CD14-positive monocyte (primary cell): ENCODE measurements at regions not wholly inside any gene's neighbourhood (a gene's known extent, or its start where the extent isn't known, plus 50 kb on each side); places are given as distances from the start of the nearest gene placed in this dataset.

Experiments
- DNase-seq, 3 donors: peaks; one replicate each; pipeline ENCODE4 v3.0.0-alpha.2; 2011 to 2022
- H2AFZ ChIP-seq: 2 replicates; pipeline ENCODE4 v1.6.0; 2012; ENCODE audit warnings: mild to moderate bottlenecking, low read depth, low read length, inconsistent platforms; ENCODE audit not compliant: insufficient read depth, poor library complexity, severe bottlenecking
- H3K27ac ChIP-seq, 2 donors: 1 replicate in 1 of 2; 2 replicates in 1 of 2; pipeline ENCODE4 v1.5.1; 2012 to 2013; ENCODE audit warnings: low read length in 2 of 2, control low read depth in 1 of 2, inconsistent platforms in 1 of 2, low read depth in 1 of 2, mild to moderate bottlenecking in 1 of 2
- H3K27me3 ChIP-seq, 2 donors: one replicate each; pipeline versions ENCODE4 v1.6.0 to v1.6.1; 2011 to 2013; ENCODE audit warnings: low read length in 2 of 2; ENCODE audit not compliant: control insufficient read depth in 2 of 2, insufficient read depth in 2 of 2
- H3K36me3 ChIP-seq, 2 donors: replicated peaks in 1 of 2; 1 replicate in 1 of 2; 2 replicates in 1 of 2; pipeline versions ENCODE4 v1.5.1 to v1.6.1; 2012 to 2013; ENCODE audit warnings: low read length in 2 of 2, control low read depth in 1 of 2, inconsistent platforms in 1 of 2, mild to moderate bottlenecking in 1 of 2; ENCODE audit not compliant: insufficient read depth in 2 of 2, control insufficient read depth in 1 of 2
- H3K4me1 ChIP-seq, 2 donors: 1 replicate in 1 of 2; 2 replicates in 1 of 2; pipeline versions ENCODE4 v1.5.1 to v1.6.1; 2012 to 2013; ENCODE audit warnings: low read length in 2 of 2, control low read depth in 1 of 2, inconsistent platforms in 1 of 2, mild to moderate bottlenecking in 1 of 2, moderate library complexity in 1 of 2; ENCODE audit not compliant: insufficient read depth in 2 of 2, control insufficient read depth in 1 of 2
- H3K4me2 ChIP-seq: replicated peaks from 2 replicates; pipeline ENCODE3; 2012; ENCODE audit warnings: low read length, moderate library complexity, mild to moderate bottlenecking; ENCODE audit not compliant: poor library complexity, severe bottlenecking; ENCODE audit errors: extremely low read depth
- H3K4me3 ChIP-seq, 3 experiments: fragments of 200-600 bp in 1 of 3; sonication (generic) in 1 of 3; replicated peaks in 1 of 3; 1 replicate in 2 of 3; 2 replicates in 1 of 3; pipeline ENCODE4 v1.5.1; 2011 to 2013; ENCODE audit warnings: low read length in 3 of 3, mild to moderate bottlenecking in 3 of 3, control low read depth in 2 of 3, low read depth in 2 of 3, inconsistent platforms in 1 of 3, moderate library complexity in 1 of 3
- H3K79me2 ChIP-seq: 2 replicates; pipeline ENCODE4 v1.6.0; 2012; ENCODE audit warnings: mild to moderate bottlenecking, control low read depth, inconsistent platforms, low read length, moderate library complexity; ENCODE audit not compliant: insufficient read depth
- H3K9ac ChIP-seq: 2 replicates; pipeline ENCODE4 v1.6.0; 2017; ENCODE audit warnings: low read length, mild to moderate bottlenecking; ENCODE audit not compliant: insufficient read depth, poor library complexity, severe bottlenecking
- H3K9me3 ChIP-seq, 2 donors: replicated peaks in 1 of 2; 1 replicate in 1 of 2; 2 replicates in 1 of 2; pipeline versions ENCODE4 v1.5.1 to v1.6.1; 2012 to 2013; ENCODE audit warnings: low read length in 2 of 2, control low read depth in 1 of 2; ENCODE audit not compliant: control insufficient read depth in 1 of 2, insufficient read depth in 1 of 2
- H4K20me1 ChIP-seq: 2 replicates; pipeline ENCODE4 v1.6.0; 2012; ENCODE audit warnings: mild to moderate bottlenecking, low read length, control low read depth, moderate library complexity; ENCODE audit not compliant: insufficient read depth
- H3K27ac Mint-ChIP-seq, 7 donors: one replicate each; pipeline ENCODE4 v1.8.0; 2020; ENCODE audit warnings: mild to moderate bottlenecking in 7 of 7, mixed read lengths in 7 of 7, moderate library complexity in 6 of 7, inconsistent platforms in 2 of 7
- H3K27me3 Mint-ChIP-seq, 3 donors: one replicate each; pipeline ENCODE4 v1.8.0; 2021 to 2022; ENCODE audit warnings: low read depth in 3 of 3, mild to moderate bottlenecking in 3 of 3, mixed read lengths in 3 of 3, moderate library complexity in 3 of 3, inconsistent platforms in 1 of 3
- H3K36me3 Mint-ChIP-seq, 2 donors: one replicate each; pipeline ENCODE4 v1.8.0; 2020; ENCODE audit warnings: mixed read lengths in 2 of 2, inconsistent platforms in 1 of 2, mild to moderate bottlenecking in 1 of 2
- H3K4me1 Mint-ChIP-seq: one replicate; pipeline ENCODE4 v1.8.0; 2020; ENCODE audit warnings: mild to moderate bottlenecking, mixed read lengths
- H3K4me3 Mint-ChIP-seq, 2 donors: one replicate each; pipeline ENCODE4 v1.8.0; 2020; ENCODE audit warnings: mild to moderate bottlenecking in 2 of 2, mixed read lengths in 2 of 2, moderate library complexity in 1 of 2
- H3K9me3 Mint-ChIP-seq, 7 donors: one replicate each; pipeline ENCODE4 v1.8.0; 2020 to 2022; ENCODE audit warnings: mixed read lengths in 7 of 7, mild to moderate bottlenecking in 6 of 7, moderate library complexity in 6 of 7, inconsistent platforms in 2 of 7
- WGBS: methylation state at CpG from one replicate; pipeline ENCODE4 v1.1.5; 2013; ENCODE audit warnings: missing lambda C conversion rate; ENCODE audit not compliant: insufficient coverage; 5-methylcytosine and 5-hydroxymethylcytosine counted together
- intact Hi-C, 2 donors: fragments of 100-400 bp; cut with micrococcal nuclease; formaldehyde crosslinking; loops; one replicate each; pipeline versions ENCODE4 v1.15.0 to v1.15.1; 2023
- TF ChIP-seq, protein P1 (sequence below): fragments of 200-600 bp; IDR thresholded peaks from one replicate; pipeline ENCODE4 v1.8.0; 2022; ENCODE audit warnings: antibody characterized with exemption, mild to moderate bottlenecking

DNA sequence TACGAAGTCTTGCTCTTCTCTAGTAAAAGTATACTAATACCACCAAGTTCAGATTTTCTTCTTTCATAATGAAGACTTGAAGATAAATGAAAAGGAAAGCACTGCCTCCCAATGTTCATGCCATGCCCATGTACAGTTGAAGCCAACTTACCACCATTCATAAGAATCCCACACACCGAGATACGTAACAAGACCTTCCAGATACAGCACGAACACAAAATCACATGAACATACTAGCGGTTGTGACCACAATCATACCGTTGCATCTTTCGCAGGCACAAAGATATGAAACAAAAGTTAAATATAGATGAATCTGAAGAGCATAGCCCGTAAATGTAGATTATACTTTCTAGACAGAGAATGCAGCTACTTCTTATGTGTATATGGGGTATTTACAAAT lies 412.5 kb downstream of the CBLN4 start:
- no peaks in the 10 kb centered on the region for H3K36me3 Mint-ChIP-seq
- Histone ChIP-seq H3K9me3 (no peaks in the 10 kb centered on the region), H3K36me3 (no peaks in the 10 kb centered on the region), H2AFZ (no peak overlapping the region), H3K4me2 (no peak overlapping the region), H4K20me1 (no peaks in the 10 kb centered on the region), H3K27me3 (no peaks in the 10 kb centered on the region), H3K4me1 (no peaks in the 10 kb centered on the region), H3K4me3 (no peak overlapping the region), H3K79me2 (no peaks in the 10 kb centered on the region), H3K27ac (no peak overlapping the region), H3K9ac (no peak overlapping the region)
- TF ChIP-seq, protein P1, sequence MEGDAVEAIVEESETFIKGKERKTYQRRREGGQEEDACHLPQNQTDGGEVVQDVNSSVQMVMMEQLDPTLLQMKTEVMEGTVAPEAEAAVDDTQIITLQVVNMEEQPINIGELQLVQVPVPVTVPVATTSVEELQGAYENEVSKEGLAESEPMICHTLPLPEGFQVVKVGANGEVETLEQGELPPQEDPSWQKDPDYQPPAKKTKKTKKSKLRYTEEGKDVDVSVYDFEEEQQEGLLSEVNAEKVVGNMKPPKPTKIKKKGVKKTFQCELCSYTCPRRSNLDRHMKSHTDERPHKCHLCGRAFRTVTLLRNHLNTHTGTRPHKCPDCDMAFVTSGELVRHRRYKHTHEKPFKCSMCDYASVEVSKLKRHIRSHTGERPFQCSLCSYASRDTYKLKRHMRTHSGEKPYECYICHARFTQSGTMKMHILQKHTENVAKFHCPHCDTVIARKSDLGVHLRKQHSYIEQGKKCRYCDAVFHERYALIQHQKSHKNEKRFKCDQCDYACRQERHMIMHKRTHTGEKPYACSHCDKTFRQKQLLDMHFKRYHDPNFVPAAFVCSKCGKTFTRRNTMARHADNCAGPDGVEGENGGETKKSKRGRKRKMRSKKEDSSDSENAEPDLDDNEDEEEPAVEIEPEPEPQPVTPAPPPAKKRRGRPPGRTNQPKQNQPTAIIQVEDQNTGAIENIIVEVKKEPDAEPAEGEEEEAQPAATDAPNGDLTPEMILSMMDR = no peak
- WGBS = 100% methylated on average over 2 of the region's 8 CpGs
- no peak overlapping the region for H3K27ac Mint-ChIP-seq
- DNase-seq = no peak
- peaks cover 0 to 3% (median 0%) of the 10 kb centered on the region in 7 donors for H3K9me3 Mint-ChIP-seq
- peaks cover 0 to 1% (median 0%) of the 10 kb centered on the region in 3 donors for H3K27me3 Mint-ChIP-seq
- no peak overlapping the region for H3K4me3 Mint-ChIP-seq
- intact Hi-C loops = no loop called here
- no peaks in the 10 kb centered on the region for H3K4me1 Mint-ChIP-seq

DNA sequence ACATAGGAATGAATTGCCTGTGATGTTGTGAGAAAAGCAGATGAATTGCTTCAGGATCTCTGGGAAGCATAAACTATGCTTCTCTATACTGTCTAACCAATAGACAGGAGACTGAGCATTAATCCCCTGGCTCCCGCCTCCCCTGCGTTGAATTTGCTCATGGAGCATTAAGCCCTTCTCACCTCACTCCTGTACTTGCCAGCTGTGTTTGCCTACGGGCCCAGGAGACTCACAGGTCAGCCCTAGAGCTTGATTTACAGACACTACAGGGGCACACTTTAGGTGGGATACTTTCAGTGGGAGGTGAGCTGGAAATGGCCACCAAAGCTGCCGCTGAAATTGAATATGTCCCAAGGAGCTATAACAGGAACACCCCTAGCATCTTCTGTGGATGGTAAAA lies 418.7 kb downstream of the CBLN4 start:
- H3K4me1 Mint-ChIP-seq = no peaks in the 10 kb centered on the region
- intact Hi-C loops = no loop called here
- peaks cover 0 to 2% of the 10 kb centered on the region in 2 donors for H3K9me3 ChIP-seq
- 33% methylated on average over 1 of the region's 4 CpGs for WGBS
- H3K4me3 Mint-ChIP-seq = no peak overlapping the region
- H3K4me3 ChIP-seq = no peak overlapping the region
- peaks cover 0 to 2% (median 1%) of the 10 kb centered on the region in 3 donors for H3K27me3 Mint-ChIP-seq
- H3K36me3 Mint-ChIP-seq = no peaks in the 10 kb centered on the region
- H3K9ac ChIP-seq = no peak overlapping the region
- H4K20me1 ChIP-seq = no peaks in the 10 kb centered on the region
- no peaks in the 10 kb centered on the region for H3K27me3 ChIP-seq
- no peaks in the 10 kb centered on the region for H3K79me2 ChIP-seq
- H3K27ac ChIP-seq = no peak overlapping the region
- no peak overlapping the region for H3K27ac Mint-ChIP-seq
- no peak overlapping the region for H2AFZ ChIP-seq
- no peak for DNase-seq
- H3K9me3 Mint-ChIP-seq = peaks cover 0 to 7% (median 0%) of the 10 kb centered on the region in 7 donors
- no peak overlapping the region for H3K4me2 ChIP-seq
- no peaks in the 10 kb centered on the region for H3K4me1 ChIP-seq
- H3K36me3 ChIP-seq = no peaks in the 10 kb centered on the region
- TF ChIP-seq, protein P1 = no peak
